ENCODE measurements at regions not wholly inside any gene's neighbourhood (a gene's known extent, or its start where the extent isn't known, plus 50 kb on each side); places are given as distances from the start of the nearest gene placed in this dataset.

DNA sequence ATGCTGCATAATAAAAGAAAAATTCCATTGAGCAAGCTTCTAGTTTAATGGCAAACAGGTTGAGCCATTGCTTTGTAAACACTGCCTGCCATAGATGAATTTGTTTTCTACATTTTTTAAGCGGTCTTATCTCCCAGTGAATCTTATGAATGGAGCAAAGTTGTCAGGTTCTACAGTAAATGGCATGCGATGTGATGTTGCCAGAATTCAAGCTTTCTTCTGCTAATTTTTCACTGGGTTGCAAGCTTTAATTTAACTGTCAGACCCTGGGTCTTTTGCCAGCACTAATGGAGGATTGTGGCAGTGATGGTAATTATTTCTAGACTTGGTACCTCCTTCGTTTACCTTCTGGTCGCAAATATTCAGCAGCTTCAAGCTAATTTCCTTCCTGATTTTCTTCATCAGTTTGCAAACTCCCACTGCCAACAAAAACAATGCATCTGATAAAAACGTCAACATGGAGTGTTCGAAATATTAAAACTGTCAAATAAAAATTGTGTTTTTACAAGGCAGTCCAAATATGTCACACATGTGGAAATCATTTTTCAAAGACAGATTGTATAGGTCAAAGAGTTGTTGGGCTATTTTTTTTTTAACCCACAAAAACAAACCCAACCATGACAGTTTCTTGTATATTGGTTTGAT is 274.2 kb upstream of the ERCC4 start:
- DNase-seq, result no peak
- H3K36me3 Mint-ChIP-seq (ENCODE audit: low read depth), result no peaks in the 10 kb centered on the region
- no peak overlapping the region for H3K4me3 Mint-ChIP-seq
- peaks cover 5% of the 10 kb centered on the region for H3K9me3 Mint-ChIP-seq
- H3K4me1 Mint-ChIP-seq (ENCODE audit: low read depth), result no peaks in the 10 kb centered on the region
- no peaks in the 10 kb centered on the region for H3K27me3 Mint-ChIP-seq
- no peak overlapping the region for H3K27ac Mint-ChIP-seq

DNA sequence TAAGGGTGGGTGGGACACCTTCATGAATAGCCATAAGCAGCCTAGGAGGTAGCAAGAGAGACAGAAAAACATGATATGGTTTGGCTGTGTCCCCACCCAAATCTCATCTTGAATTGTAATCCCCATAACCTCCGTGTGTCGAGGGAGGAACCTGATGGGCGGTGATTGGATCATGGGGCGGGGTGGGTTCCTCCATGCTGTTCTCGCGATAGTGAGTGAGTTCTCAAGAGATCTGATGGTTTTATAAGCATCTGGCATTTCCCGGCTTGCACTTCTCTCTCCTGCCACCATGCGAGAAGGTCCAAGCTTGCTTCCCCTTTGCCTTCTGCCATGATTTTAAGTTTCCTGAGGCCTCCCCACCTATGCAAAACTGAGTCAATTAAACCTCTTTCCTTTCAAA is 259.1 kb upstream of the ERCC4 start:
- no peaks in the 10 kb centered on the region for H3K27me3 Mint-ChIP-seq
- no peak overlapping the region for H3K27ac Mint-ChIP-seq
- no peaks in the 10 kb centered on the region for H3K36me3 Mint-ChIP-seq (ENCODE audit: low read depth)

DNA sequence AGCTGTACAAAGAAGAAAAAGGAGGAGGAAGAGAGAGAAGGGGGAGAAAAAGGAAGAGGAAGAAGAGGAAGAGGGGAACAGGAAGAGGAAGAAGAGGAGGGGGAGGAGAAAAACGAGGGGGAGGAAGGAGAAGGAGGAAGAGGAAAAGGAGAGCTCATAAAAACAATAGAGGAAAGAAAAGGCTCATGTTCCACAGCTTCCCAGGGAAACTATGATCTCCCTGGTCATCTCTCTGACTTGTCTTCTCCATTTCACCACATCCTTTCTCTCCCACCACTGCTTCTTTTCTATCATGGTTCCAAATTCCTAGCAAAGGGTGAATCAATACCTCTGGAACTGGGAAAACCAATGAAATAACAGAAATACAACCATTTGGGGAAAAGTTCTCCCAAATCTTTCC is 254.1 kb upstream of the ERCC4 start:
- Mint-ChIP-seq H3K27me3 (no peaks in the 10 kb centered on the region), H3K4me3 (no peak overlapping the region), H3K27ac (no peak overlapping the region), H3K36me3 (ENCODE audit: low read depth) (no peaks in the 10 kb centered on the region), H3K9me3 (no peaks in the 10 kb centered on the region), H3K4me1 (ENCODE audit: low read depth) (no peaks in the 10 kb centered on the region)
- DNase-seq, result no peak

More for the DNA sequence above, 259.1 kb upstream of the ERCC4 start:
- no peaks in the 10 kb centered on the region for H3K4me1 Mint-ChIP-seq (ENCODE audit: low read depth)
- DNase-seq, result no peak
- H3K9me3 Mint-ChIP-seq, result no peaks in the 10 kb centered on the region
- H3K4me3 Mint-ChIP-seq, result no peak overlapping the region

- Mint-ChIP-seq H3K27me3 (peaks cover 3% of the 10 kb centered on the region), H3K4me1 (ENCODE audit: low read depth) (no peaks in the 10 kb centered on the region), H3K27ac (no peak overlapping the region), H3K9me3 (peaks cover 3% of the 10 kb centered on the region), H3K36me3 (ENCODE audit: low read depth) (no peaks in the 10 kb centered on the region), H3K4me3 (no peak overlapping the region)
- DNase-seq, result no peak
Measured at GRCh38 chr16:13672196-13672595, 247.8 kb upstream of the ERCC4 start.

GRCh38 chr16:13680021-13680889 is 239.7 kb upstream of the ERCC4 start:
- DNase-seq, result no peak
- H3K4me3 Mint-ChIP-seq, result no peak overlapping the region
- no peaks in the 10 kb centered on the region for H3K36me3 Mint-ChIP-seq (ENCODE audit: low read depth)
- peaks cover 4% of the 10 kb centered on the region for H3K27me3 Mint-ChIP-seq
- no peaks in the 10 kb centered on the region for H3K4me1 Mint-ChIP-seq (ENCODE audit: low read depth)
- H3K9me3 Mint-ChIP-seq, result peaks cover 2% of the 10 kb centered on the region
- H3K27ac Mint-ChIP-seq, result no peak overlapping the region

GRCh38 chr16:13684819-13685563 is 235.0 kb upstream of the ERCC4 start:
- H3K27ac Mint-ChIP-seq, result no peak overlapping the region
- no peak overlapping the region for H3K4me3 Mint-ChIP-seq
- no peaks in the 10 kb centered on the region for H3K36me3 Mint-ChIP-seq (ENCODE audit: low read depth)
- no peaks in the 10 kb centered on the region for H3K4me1 Mint-ChIP-seq (ENCODE audit: low read depth)
- no peaks in the 10 kb centered on the region for H3K27me3 Mint-ChIP-seq
- DNase-seq, result no peak
- H3K9me3 Mint-ChIP-seq, result peaks cover 1% of the 10 kb centered on the region

DNA sequence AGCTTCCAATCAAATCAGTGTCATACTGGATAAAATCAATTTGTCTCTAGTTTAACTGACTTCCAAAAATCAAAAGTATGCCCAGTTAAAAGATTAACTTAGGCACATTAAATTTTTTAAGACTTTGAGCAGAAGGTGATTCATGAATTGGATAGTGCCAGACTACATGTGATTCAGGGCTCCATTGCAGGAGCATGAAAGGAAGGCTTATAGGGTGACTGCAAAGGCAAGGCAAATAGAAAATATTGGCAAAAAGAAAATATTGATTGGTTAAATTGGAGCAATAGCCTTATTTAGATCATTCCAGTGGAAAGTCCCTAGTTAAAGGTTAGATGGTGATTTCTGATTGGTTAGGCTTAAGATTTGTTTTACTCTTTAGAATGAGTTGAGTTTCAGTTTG is 223.9 kb upstream of the ERCC4 start:
- DNase-seq, result no peak
- Mint-ChIP-seq H3K4me3 (no peak overlapping the region), H3K27ac (no peak overlapping the region), H3K36me3 (ENCODE audit: low read depth) (no peaks in the 10 kb centered on the region), H3K4me1 (ENCODE audit: low read depth) (no peaks in the 10 kb centered on the region), H3K9me3 (peaks cover 46% of the 10 kb centered on the region), H3K27me3 (no peaks in the 10 kb centered on the region)

GRCh38 chr16:13697013-13697412 is 222.9 kb upstream of the ERCC4 start:
- H3K27me3 Mint-ChIP-seq, result no peaks in the 10 kb centered on the region
- no peaks in the 10 kb centered on the region for H3K36me3 Mint-ChIP-seq (ENCODE audit: low read depth)
- no peaks in the 10 kb centered on the region for H3K4me1 Mint-ChIP-seq (ENCODE audit: low read depth)
- no peak overlapping the region for H3K27ac Mint-ChIP-seq
- DNase-seq, result no peak
- peaks cover 43% of the 10 kb centered on the region for H3K9me3 Mint-ChIP-seq
- no peak overlapping the region for H3K4me3 Mint-ChIP-seq

GRCh38 chr16:13697568-13697967 is 222.4 kb upstream of the ERCC4 start:
- no peak overlapping the region for H3K4me3 Mint-ChIP-seq
- DNase-seq, result no peak
- no peaks in the 10 kb centered on the region for H3K27me3 Mint-ChIP-seq
- H3K4me1 Mint-ChIP-seq (ENCODE audit: low read depth), result no peaks in the 10 kb centered on the region
- H3K27ac Mint-ChIP-seq, result no peak overlapping the region
- peaks cover 39% of the 10 kb centered on the region for H3K9me3 Mint-ChIP-seq
- no peaks in the 10 kb centered on the region for H3K36me3 Mint-ChIP-seq (ENCODE audit: low read depth)

GRCh38 chr16:13702614-13703013 is 217.3 kb upstream of the ERCC4 start:
- Mint-ChIP-seq H3K4me3 (no peak overlapping the region), H3K9me3 (peaks cover 23% of the 10 kb centered on the region), H3K27me3 (no peaks in the 10 kb centered on the region), H3K36me3 (ENCODE audit: low read depth) (no peaks in the 10 kb centered on the region), H3K4me1 (ENCODE audit: low read depth) (no peaks in the 10 kb centered on the region), H3K27ac (no peak overlapping the region)
- DNase-seq, result no peak

GRCh38 chr16:13708347-13709120 is 211.4 kb upstream of the ERCC4 start:
- no peak for DNase-seq
- no peaks in the 10 kb centered on the region for H3K36me3 Mint-ChIP-seq (ENCODE audit: low read depth)
- H3K27ac Mint-ChIP-seq, result no peak overlapping the region
- no peaks in the 10 kb centered on the region for H3K4me1 Mint-ChIP-seq (ENCODE audit: low read depth)
- H3K4me3 Mint-ChIP-seq, result no peak overlapping the region
- no peaks in the 10 kb centered on the region for H3K27me3 Mint-ChIP-seq
- peaks cover 17% of the 10 kb centered on the region for H3K9me3 Mint-ChIP-seq

GRCh38 chr16:13718748-13719147 is 201.2 kb upstream of the ERCC4 start:
- DNase-seq, result no peak
- Mint-ChIP-seq H3K9me3 (no peaks in the 10 kb centered on the region), H3K4me1 (ENCODE audit: low read depth) (no peaks in the 10 kb centered on the region), H3K27ac (no peak overlapping the region), H3K4me3 (no peak overlapping the region), H3K27me3 (no peaks in the 10 kb centered on the region), H3K36me3 (ENCODE audit: low read depth) (no peaks in the 10 kb centered on the region)

DNA sequence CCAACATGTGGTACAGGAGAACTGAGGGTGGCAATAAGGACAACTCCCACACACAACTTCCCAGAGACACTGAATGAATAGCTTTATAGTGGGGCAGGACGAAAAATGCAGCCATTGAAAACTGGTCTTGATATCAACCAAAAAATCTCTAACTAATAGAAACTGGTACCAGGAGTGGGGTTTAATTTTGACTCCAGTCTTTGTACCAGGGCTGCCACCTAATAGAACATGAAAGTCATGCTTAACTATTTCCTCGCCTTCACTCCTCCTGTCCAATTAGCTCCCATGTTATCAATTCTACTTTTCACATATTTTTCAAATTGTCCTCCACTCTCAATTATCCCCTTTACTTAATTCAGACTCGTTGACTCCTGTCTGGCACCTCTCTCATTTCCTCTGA is 192.0 kb upstream of the ERCC4 start:
- no peak overlapping the region for H3K4me3 Mint-ChIP-seq
- H3K27ac Mint-ChIP-seq, result no peak overlapping the region
- H3K9me3 Mint-ChIP-seq, result peaks cover 9% of the 10 kb centered on the region
- H3K36me3 Mint-ChIP-seq (ENCODE audit: low read depth), result no peaks in the 10 kb centered on the region
- no peak for DNase-seq
- H3K27me3 Mint-ChIP-seq, result no peaks in the 10 kb centered on the region
- H3K4me1 Mint-ChIP-seq (ENCODE audit: low read depth), result no peaks in the 10 kb centered on the region

DNA sequence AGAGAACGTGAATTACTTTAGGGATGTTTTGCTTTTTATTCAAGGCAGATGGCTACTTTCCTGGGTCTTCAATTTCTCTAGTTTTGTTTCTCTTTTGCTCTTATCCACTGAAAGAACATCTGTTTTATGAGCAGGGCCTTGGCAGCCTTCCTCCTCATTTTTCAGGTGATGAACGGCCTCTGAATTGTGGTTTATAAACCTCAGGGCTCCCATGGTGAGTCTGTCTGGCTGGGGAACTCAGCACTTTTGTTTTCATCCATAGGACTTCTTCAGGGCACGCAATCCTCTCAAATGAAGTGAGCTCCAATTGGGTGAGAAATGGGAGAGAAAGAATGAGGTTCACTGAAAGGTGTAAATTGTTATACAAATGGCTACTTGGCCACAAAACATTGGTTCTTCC is 186.4 kb upstream of the ERCC4 start:
- Mint-ChIP-seq H3K4me1 (ENCODE audit: low read depth) (no peaks in the 10 kb centered on the region), H3K27ac (no peak overlapping the region), H3K27me3 (no peaks in the 10 kb centered on the region), H3K36me3 (ENCODE audit: low read depth) (no peaks in the 10 kb centered on the region), H3K9me3 (peaks cover 1% of the 10 kb centered on the region), H3K4me3 (no peak overlapping the region)
- DNase-seq, result no peak

All from activated T-cell treated with anti-CD3 and anti-CD28 coated beads, Interleukin-2, amount 50 U/mL, for 24 hours (primary cell).